SIG-M5 treated with dmso at 0.1 percent for 504 hours (cell line): ENCODE measurements at regions not wholly inside any gene's neighbourhood (a gene's known extent, or its start where the extent isn't known, plus 50 kb on each side); places are given as distances from the start of the nearest gene placed in this dataset.

Experiments used
- DNase-seq: peaks from one replicate; lab custom pipeline; 2025; ENCODE audit not compliant: unreplicated experiment; lab: John Stamatoyannopoulos, UW

DNA sequence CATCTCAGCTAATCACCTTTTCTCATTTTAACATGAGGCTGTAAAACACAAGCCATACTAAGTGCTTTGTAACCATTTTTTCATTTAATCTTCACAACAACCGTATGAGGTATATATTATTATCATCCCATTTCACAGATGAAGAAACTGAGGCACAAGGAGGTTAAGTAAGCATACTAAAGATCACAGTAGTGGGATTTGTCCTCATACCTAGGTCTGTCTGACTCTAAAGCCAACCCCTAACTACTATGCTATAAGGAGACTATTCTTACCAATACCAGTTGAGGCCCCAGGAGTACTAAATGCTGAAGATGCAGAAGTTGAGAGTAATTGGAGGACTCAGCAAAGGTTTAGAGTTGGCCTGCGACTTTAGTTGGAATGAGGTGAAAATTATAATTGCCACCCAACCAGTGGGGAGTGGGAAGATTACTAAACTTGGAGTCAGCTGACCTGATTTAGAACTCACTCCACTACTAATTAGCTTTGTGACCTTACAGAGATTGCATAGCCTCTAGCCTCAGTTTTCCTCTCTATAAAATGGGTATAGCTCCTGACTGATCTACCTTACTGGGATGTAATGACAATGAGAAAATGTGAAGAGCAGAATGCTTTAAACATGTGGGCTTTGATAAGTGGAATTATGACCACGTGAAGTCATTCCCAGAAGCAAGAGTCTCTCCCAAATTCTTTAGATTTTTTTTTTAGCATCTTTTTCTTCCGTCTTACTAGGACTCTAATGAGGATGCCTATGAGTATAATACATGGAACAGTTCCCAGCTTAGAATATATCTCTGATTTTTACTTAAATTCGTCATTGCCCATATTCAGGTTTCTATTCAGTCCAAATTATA is 85.8 kb upstream of the IPO9 start:
- no peak for DNase-seq

- DNase-seq, result no peak
Observed at GRCh38 chr1:201745023-201745422, 83.9 kb upstream of the IPO9 start.

- DNase-seq, result no peak
Observed at GRCh38 chr1:201746156-201746555, 82.8 kb upstream of the IPO9 start.

- DNase-seq, result no peak
Observed at GRCh38 chr1:201747261-201747660, 81.7 kb upstream of the IPO9 start.

GRCh38 chr1:201748335-201748734 is 80.6 kb upstream of the IPO9 start:
- no peak for DNase-seq

DNA sequence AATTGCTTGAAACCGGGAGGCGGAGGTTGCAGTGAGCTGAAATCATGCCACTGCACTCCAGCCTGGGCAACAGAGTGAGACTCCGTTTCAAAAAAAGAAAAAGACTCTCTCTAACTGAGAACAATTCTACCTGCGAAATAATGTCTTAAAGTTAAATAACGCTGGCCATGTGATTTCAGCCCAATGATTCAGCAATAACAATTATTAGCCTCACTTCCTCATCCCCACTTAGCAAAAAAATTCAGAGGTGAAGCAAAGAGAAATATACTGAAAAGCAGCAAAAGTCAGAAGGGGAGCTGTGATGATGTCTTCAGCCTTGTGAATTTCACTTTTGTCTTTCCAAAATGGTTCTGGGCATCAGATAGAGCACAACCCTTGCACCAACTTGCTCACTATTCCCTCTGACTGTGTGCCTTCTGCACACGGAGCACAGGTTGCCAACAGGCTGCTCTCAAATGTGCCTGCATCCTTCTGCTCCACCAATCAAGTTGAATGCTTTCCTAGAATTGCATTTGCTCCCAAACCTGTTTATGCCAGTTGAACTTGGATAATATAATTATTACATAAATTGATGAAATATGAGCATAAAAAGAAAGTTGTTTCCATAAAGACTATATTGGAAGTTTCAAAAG is 79.8 kb upstream of the IPO9 start:
- no peak for DNase-seq

GRCh38 chr1:201750120-201750519 is 78.8 kb upstream of the IPO9 start:
- no peak for DNase-seq

GRCh38 chr1:201750934-201751333 is 78.0 kb upstream of the IPO9 start:
- no peak for DNase-seq

DNA sequence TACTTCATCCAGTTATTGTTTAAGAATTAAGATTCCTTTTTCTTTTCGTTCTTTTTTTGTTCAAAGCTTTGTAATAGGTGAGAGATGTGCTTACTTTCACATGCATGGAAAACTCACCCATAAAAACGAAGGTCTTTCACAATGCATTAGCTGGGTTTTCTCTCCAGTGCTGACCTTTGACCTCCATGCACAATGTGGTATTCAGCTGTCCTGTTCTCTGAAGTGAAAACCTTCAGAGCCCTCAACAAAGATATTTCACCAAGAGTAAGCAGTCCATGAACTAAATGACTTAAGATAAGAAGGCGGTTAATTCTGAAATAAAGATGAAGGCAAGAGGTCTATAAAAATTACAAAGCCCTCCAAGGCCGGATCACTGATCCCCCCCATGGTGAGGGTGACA is 77.1 kb upstream of the IPO9 start:
- DNase-seq, result no peak

- no peak for DNase-seq
Observed at GRCh38 chr1:201752333-201752732, 76.6 kb upstream of the IPO9 start.

- no peak for DNase-seq
Observed at GRCh38 chr1:201753492-201753891, 75.5 kb upstream of the IPO9 start.

GRCh38 chr1:201754353-201754752 is 74.6 kb upstream of the IPO9 start:
- no peak for DNase-seq

GRCh38 chr1:201755200-201755599 is 73.8 kb upstream of the IPO9 start:
- no peak for DNase-seq

GRCh38 chr1:201756406-201756805 is 72.6 kb upstream of the IPO9 start:
- no peak for DNase-seq

DNA sequence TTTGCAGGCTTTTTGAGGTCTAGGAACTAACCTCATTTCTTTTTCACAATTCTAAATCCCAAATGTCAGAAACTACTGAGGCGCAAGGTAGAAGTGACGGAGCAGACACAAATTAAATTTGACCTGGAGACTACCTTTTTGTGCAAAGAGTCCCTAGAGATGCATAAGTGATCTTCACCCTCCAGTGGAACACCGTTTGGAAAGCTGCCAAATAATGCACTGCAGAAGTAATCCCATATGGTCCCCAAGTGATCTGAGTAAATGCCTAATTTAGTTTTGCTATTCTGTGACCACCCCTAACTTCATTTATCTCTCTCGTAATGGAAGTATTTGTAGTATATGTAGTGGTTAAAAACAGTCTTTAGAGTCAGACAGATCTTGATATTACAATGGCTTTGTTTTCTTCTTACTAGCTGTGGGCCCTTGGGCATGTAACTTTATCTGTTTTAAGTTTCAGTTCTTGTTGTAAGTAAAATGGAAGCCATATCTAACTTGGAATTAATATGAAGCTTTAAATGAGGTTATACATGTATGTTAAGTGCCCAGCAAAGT is 70.4 kb upstream of the IPO9 start:
- no peak for DNase-seq

GRCh38 chr1:201759194-201759815 is 69.7 kb upstream of the IPO9 start:
- no peak for DNase-seq

DNA sequence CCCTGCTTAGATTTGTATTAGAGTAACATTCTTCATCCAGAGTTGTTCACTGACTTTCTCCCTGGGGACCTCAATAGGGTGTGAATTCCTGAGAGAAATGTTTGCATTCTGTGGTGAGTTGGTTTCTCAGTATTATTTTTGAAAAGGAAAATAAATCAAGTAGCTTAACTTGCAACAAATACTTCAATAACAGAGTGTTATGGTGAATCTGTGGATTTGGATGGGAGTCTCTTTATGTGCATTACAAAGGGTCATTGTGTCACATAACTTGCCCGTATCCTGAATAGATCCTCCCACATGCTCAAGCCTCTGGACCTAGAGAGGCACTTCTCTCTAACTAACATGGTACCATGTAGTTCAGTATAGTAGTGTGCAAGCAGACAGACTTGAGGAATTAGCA is 68.4 kb upstream of the IPO9 start:
- no peak for DNase-seq

DNA sequence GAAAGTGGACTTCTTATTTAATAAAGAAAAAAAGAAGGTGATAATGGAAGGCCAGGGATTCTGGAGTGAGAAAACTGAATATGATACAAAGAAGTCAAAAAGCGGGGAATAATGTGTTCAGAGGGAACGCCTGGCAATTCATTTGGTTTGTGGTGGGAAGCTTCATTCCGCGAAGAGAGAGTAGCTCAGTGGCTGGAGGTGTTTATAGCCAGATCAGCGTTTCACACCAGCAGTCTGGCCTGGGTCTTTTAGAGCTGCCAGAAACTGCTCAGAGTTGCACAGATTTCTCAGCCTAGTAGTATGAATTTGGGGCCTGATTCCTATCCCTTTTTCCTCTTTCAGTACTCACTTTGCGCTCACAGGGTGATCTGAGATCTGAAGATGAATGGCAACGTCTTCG is 67.8 kb upstream of the IPO9 start:
- no peak for DNase-seq

DNA sequence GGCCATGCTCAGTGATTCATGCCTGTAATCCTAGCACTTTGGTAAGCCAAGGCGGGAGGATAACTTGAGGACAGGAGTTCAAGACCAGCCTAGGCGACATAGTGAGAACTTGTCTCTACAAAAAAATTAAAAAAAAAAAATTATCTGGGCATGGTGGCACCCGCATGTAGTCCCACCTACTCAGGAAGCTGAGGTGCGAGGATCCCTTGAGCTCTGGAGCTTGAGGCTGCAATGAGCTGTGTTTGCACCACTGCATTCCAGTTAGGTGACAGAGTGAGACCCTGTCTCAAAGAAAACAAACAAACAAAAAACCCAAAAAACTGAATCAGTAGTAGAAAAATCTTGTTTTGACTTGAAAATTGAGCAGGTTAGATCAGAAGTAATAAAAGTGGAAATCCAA is 67.1 kb upstream of the IPO9 start:
- DNase-seq, result no peak

DNA sequence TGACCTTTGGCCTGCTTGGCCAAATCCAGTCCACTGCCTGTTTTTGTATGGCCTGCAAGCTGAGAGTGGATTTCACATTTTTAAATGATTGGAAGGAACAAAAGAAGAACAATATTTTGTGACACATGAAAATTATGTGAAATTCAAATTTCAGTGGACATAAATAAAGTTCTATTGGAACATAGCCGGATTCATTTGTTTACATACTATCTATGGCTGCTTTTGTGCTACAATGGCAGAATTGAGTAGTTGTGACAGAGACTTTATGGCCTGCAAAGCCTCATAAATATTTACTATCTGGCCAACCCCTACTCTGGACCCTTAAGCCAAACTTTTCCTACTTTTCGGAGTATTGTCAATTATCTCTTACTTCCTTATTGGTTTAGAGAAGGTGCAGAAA is 66.6 kb upstream of the IPO9 start:
- DNase-seq, result no peak

GRCh38 chr1:201763455-201764140 is 65.4 kb upstream of the IPO9 start:
- DNase-seq, result no peak
